H9 (cell line): ENCODE measurements at regions not wholly inside any gene's neighbourhood (a gene's known extent, or its start where the extent isn't known, plus 50 kb on each side); places are given as distances from the start of the nearest gene placed in this dataset.
"Not testable (repeated sequence)": the region's sequence is repeated elsewhere in the genome, so short reads cannot be mapped to it uniquely, and the experiment has no call there.

Experiments used
- DNase-seq: peaks from one replicate; pipeline ENCODE4 v3.0.0-alpha.2; 2017
- H2AFZ ChIP-seq: one replicate; pipeline ENCODE4 v1.6.1; 2013; ENCODE audit warnings: mild to moderate bottlenecking, low read length, control low read depth, moderate library complexity
- H2AK5ac ChIP-seq: 2 replicates; pipeline ENCODE4 v1.6.1; 2013; ENCODE audit warnings: low read length, control low read depth, mixed read lengths; ENCODE audit not compliant: insufficient read length
- H2BK120ac ChIP-seq: one replicate; pipeline ENCODE4 v1.6.1; 2013; ENCODE audit warnings: low read depth, mild to moderate bottlenecking, low read length, control low read depth, inconsistent platforms; ENCODE audit not compliant: poor library complexity, severe bottlenecking
- H2BK12ac ChIP-seq: 2 replicates; pipeline ENCODE4 v1.6.1; 2013; ENCODE audit warnings: low read length, control low read depth, mixed read lengths, low read depth; ENCODE audit not compliant: insufficient read length
- H2BK15ac ChIP-seq: 2 replicates; pipeline ENCODE4 v1.6.1; 2013; ENCODE audit warnings: low read depth, low read length, control low read depth
- H2BK20ac ChIP-seq: one replicate; pipeline ENCODE4 v1.6.1; 2013; ENCODE audit warnings: low read depth, mild to moderate bottlenecking, low read length, control low read depth, inconsistent platforms; ENCODE audit not compliant: poor library complexity, severe bottlenecking
- H2BK5ac ChIP-seq: 2 replicates; pipeline ENCODE4 v1.6.1; 2013; ENCODE audit warnings: low read length, control low read depth, mixed read lengths; ENCODE audit not compliant: insufficient read length
- H3K14ac ChIP-seq: 2 replicates; pipeline ENCODE4 v1.6.1; 2013; ENCODE audit warnings: low read length, control low read depth; ENCODE audit not compliant: insufficient read depth
- H3K18ac ChIP-seq: 2 replicates; pipeline ENCODE4 v1.6.1; 2013; ENCODE audit warnings: low read depth, mild to moderate bottlenecking, mixed read lengths, low read length, control low read depth; ENCODE audit not compliant: insufficient read length
- H3K23ac ChIP-seq: 2 replicates; pipeline ENCODE4 v1.6.1; 2013; ENCODE audit warnings: low read length, control low read depth, mixed read lengths, low read depth; ENCODE audit not compliant: insufficient read length
- H3K23me2 ChIP-seq: 2 replicates; pipeline ENCODE4 v1.6.1; 2013; ENCODE audit warnings: low read depth, mild to moderate bottlenecking, mixed read lengths, low read length, control low read depth; ENCODE audit not compliant: insufficient read length, poor library complexity, severe bottlenecking
- H3K27ac ChIP-seq: 2 replicates; pipeline ENCODE4 v1.5.1; 2013; ENCODE audit warnings: low read length, control low read depth, mixed read lengths, low read depth; ENCODE audit not compliant: insufficient read length
- H3K27me3 ChIP-seq: 2 replicates; pipeline ENCODE4 v1.6.1; 2013; ENCODE audit warnings: low read length, control low read depth, inconsistent platforms; ENCODE audit not compliant: insufficient read depth
- H3K4ac ChIP-seq: 2 replicates; pipeline ENCODE4 v1.6.1; 2013; ENCODE audit warnings: low read depth, mild to moderate bottlenecking, control low read depth, inconsistent platforms, low read length, moderate library complexity
- H3K4me1 ChIP-seq: 2 replicates; pipeline ENCODE4 v1.6.1; 2013; ENCODE audit warnings: low read length, control low read depth, inconsistent platforms; ENCODE audit not compliant: insufficient read depth
- H3K4me2 ChIP-seq: 2 replicates; pipeline ENCODE4 v1.6.1; 2013; ENCODE audit warnings: low read length, control low read depth, mixed read lengths; ENCODE audit not compliant: insufficient read length, insufficient read depth
- H3K56ac ChIP-seq: 2 replicates; pipeline ENCODE4 v1.6.1; 2013; ENCODE audit warnings: low read depth, mild to moderate bottlenecking, mixed read lengths, low read length, control low read depth; ENCODE audit not compliant: insufficient read length
- H3K79me1 ChIP-seq: 2 replicates; pipeline ENCODE4 v1.6.1; 2013; ENCODE audit warnings: low read depth, mild to moderate bottlenecking, moderate library complexity, low read length, control low read depth, inconsistent platforms; ENCODE audit not compliant: insufficient read depth, poor library complexity, severe bottlenecking
- H3K79me2 ChIP-seq: 2 replicates; pipeline ENCODE4 v1.6.1; 2013; ENCODE audit warnings: low read length, control low read depth, inconsistent platforms; ENCODE audit not compliant: insufficient read depth
- H3K9ac ChIP-seq: 2 replicates; pipeline ENCODE4 v1.6.1; 2013; ENCODE audit warnings: low read length, control low read depth, mixed read lengths; ENCODE audit not compliant: insufficient read length; ENCODE audit errors: extremely low read depth
- H3K9me3 ChIP-seq: one replicate; pipeline ENCODE4 v1.6.1; 2013; ENCODE audit warnings: low read depth, low read length, inconsistent platforms; ENCODE audit not compliant: control insufficient read depth
- H3T11ph ChIP-seq: one replicate; pipeline ENCODE4 v1.6.1; 2013; ENCODE audit warnings: mild to moderate bottlenecking, low read length, control low read depth, inconsistent platforms
- H4K20me1 ChIP-seq: one replicate; pipeline ENCODE4 v1.6.1; 2013; ENCODE audit not compliant: control insufficient read depth, insufficient read length, insufficient read depth
- H4K5ac ChIP-seq: 2 replicates; pipeline ENCODE4 v1.6.1; 2013; ENCODE audit warnings: low read depth, mild to moderate bottlenecking, mixed read lengths, low read length, control low read depth; ENCODE audit not compliant: insufficient read length
- H4K8ac ChIP-seq: replicated peaks from 2 replicates; pipeline ENCODE4 v1.6.1; 2013; ENCODE audit warnings: low read length, control low read depth, mixed read lengths, low read depth; ENCODE audit not compliant: insufficient read length
- H4K91ac ChIP-seq: 2 replicates; pipeline ENCODE4 v1.6.1; 2013; ENCODE audit warnings: low read depth, mild to moderate bottlenecking, moderate library complexity, mixed read lengths, low read length, control low read depth; ENCODE audit not compliant: insufficient read length
- H3K27ac Mint-ChIP-seq, 3 experiments: 2 replicates in 2 of 3; 3 replicates in 1 of 3; pipeline ENCODE4 v1.8.0; 2020 to 2021; ENCODE audit warnings: mixed read lengths in 3 of 3, mild to moderate bottlenecking in 1 of 3, moderate library complexity in 1 of 3
- H3K27me3 Mint-ChIP-seq: 2 replicates; pipeline ENCODE4 v1.8.0; 2021; ENCODE audit warnings: low read depth, mild to moderate bottlenecking, moderate library complexity, mixed read lengths
- H3K36me3 Mint-ChIP-seq, 3 experiments: 2 replicates in 2 of 3; 3 replicates in 1 of 3; pipeline ENCODE4 v1.8.0; 2020 to 2021; ENCODE audit warnings: low read depth in 3 of 3, mixed read lengths in 3 of 3; ENCODE audit not compliant: insufficient read depth in 1 of 3
- H3K4me1 Mint-ChIP-seq, 2 experiments: 2 replicates each; pipeline ENCODE4 v1.8.0; 2020; ENCODE audit warnings: mixed read lengths in 2 of 2
- H3K4me3 Mint-ChIP-seq, 2 experiments: 2 replicates in 1 of 2; 3 replicates in 1 of 2; pipeline ENCODE4 v1.8.0; 2020 to 2021; ENCODE audit warnings: mild to moderate bottlenecking in 2 of 2, mixed read lengths in 2 of 2, moderate library complexity in 1 of 2
- H3K9me3 Mint-ChIP-seq, 2 experiments: 2 replicates in 1 of 2; 3 replicates in 1 of 2; pipeline ENCODE4 v1.8.0; 2020; ENCODE audit warnings: mild to moderate bottlenecking in 2 of 2, mixed read lengths in 2 of 2, moderate library complexity in 1 of 2
- WGBS: extraction: QIAGEN DNeasy Blood & Tissue Kit; methylation state at CpG from one replicate; pipeline ENCODE4 v1.1.7; 2013; ENCODE audit warnings: missing lambda C conversion rate, low lambda C conversion rate, mixed read lengths; ENCODE audit not compliant: insufficient read length; ENCODE audit errors: extremely low coverage; 5-methylcytosine and 5-hydroxymethylcytosine counted together

- not testable (repeated sequence) for H3K4me1 Mint-ChIP-seq, H3K79me1 ChIP-seq, H3T11ph ChIP-seq, DNase-seq, H3K79me2 ChIP-seq, H3K4me1 ChIP-seq, H3K27ac Mint-ChIP-seq, H3K27ac ChIP-seq, H3K4ac ChIP-seq, H2BK12ac ChIP-seq, H3K56ac ChIP-seq, H3K14ac ChIP-seq, H3K9ac ChIP-seq, H2BK120ac ChIP-seq, H2BK5ac ChIP-seq, H3K9me3 ChIP-seq, H4K8ac ChIP-seq, H2AK5ac ChIP-seq, H3K27me3 ChIP-seq, H2BK15ac ChIP-seq, H3K23me2 ChIP-seq, H4K91ac ChIP-seq, H3K23ac ChIP-seq, H2AFZ ChIP-seq, H2BK20ac ChIP-seq, H3K4me2 ChIP-seq, H4K20me1 ChIP-seq, H3K18ac ChIP-seq, H3K4me3 Mint-ChIP-seq, H3K36me3 Mint-ChIP-seq, H3K9me3 Mint-ChIP-seq, H4K5ac ChIP-seq
- H3K27me3 Mint-ChIP-seq, result peaks cover 19% of the 10 kb centered on the region
- no CpG with 5 or more reads among the region's 10 CpGs for WGBS
Observed at GRCh38 chr13:24599019-24599791, 81.0 kb upstream of the ATP12A start.
